ENCODE measurements at regions not wholly inside any gene's neighbourhood (a gene's known extent, or its start where the extent isn't known, plus 50 kb on each side); places are given as distances from the start of the nearest gene placed in this dataset.

DNA sequence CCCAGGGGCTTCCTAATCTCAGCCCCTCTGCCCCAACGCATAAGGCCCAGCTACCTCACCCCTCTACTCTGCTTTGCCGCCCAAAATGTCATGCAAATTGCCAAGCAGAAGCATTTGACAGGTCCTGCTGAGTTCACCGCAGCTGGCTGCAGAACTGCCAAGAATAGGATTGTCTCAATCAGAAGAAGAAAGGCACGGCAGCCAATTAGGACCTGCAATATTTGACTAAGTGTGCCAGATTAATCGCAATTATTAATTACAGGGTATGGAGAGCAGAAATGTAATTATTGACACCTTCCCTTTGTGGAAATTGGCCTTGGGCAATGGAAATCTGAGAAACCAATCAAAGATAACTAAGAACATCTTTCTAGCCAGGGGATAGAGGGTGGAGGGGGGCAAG, 318.6 kb downstream of the LRFN2 start:
- TF ChIP-seq POLR2A (IDR thresholded peaks at IDR 0.05; ENCODE audit: low read depth, low read length) (no peak), BHLHE40 (IDR thresholded peaks at IDR 0.05; ENCODE audit: low read depth, low read length) (no peak), NFE2L2 (IDR thresholded peaks at IDR 0.05; ENCODE audit: low read depth, low read length) (no peak), CEBPB (IDR thresholded peaks at IDR 0.05; ENCODE audit: low read depth, low read length) (no peak), MAFK (IDR thresholded peaks at IDR 0.05; ENCODE audit: low read depth, low read length) (no peak), MXI1 (IDR thresholded peaks at IDR 0.05; ENCODE audit: borderline replicate concordance, low read depth, low read length) (no peak), RCOR1 (IDR thresholded peaks at IDR 0.05; ENCODE audit: insufficient replicate concordance, low read length) (no peak), FOS (IDR thresholded peaks at IDR 0.05; ENCODE audit: low read depth, low read length) (no peak), SMC3 (IDR thresholded peaks at IDR 0.05; ENCODE audit: low read depth, low read length) (no peak), RAD21 (IDR thresholded peaks at IDR 0.05; ENCODE audit: low read length) (no peak)
- TF ChIP-seq, protein P1, sequence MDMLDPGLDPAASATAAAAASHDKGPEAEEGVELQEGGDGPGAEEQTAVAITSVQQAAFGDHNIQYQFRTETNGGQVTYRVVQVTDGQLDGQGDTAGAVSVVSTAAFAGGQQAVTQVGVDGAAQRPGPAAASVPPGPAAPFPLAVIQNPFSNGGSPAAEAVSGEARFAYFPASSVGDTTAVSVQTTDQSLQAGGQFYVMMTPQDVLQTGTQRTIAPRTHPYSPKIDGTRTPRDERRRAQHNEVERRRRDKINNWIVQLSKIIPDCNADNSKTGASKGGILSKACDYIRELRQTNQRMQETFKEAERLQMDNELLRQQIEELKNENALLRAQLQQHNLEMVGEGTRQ (IDR thresholded peaks at IDR 0.05; ENCODE audit: low read depth, low read length) = no peak
- TF ChIP-seq, protein P2, sequence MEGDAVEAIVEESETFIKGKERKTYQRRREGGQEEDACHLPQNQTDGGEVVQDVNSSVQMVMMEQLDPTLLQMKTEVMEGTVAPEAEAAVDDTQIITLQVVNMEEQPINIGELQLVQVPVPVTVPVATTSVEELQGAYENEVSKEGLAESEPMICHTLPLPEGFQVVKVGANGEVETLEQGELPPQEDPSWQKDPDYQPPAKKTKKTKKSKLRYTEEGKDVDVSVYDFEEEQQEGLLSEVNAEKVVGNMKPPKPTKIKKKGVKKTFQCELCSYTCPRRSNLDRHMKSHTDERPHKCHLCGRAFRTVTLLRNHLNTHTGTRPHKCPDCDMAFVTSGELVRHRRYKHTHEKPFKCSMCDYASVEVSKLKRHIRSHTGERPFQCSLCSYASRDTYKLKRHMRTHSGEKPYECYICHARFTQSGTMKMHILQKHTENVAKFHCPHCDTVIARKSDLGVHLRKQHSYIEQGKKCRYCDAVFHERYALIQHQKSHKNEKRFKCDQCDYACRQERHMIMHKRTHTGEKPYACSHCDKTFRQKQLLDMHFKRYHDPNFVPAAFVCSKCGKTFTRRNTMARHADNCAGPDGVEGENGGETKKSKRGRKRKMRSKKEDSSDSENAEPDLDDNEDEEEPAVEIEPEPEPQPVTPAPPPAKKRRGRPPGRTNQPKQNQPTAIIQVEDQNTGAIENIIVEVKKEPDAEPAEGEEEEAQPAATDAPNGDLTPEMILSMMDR (conservative IDR thresholded peaks at IDR 0.05; ENCODE audit: low read depth, low read length) = no peak
- TF ChIP-seq, protein P3, sequence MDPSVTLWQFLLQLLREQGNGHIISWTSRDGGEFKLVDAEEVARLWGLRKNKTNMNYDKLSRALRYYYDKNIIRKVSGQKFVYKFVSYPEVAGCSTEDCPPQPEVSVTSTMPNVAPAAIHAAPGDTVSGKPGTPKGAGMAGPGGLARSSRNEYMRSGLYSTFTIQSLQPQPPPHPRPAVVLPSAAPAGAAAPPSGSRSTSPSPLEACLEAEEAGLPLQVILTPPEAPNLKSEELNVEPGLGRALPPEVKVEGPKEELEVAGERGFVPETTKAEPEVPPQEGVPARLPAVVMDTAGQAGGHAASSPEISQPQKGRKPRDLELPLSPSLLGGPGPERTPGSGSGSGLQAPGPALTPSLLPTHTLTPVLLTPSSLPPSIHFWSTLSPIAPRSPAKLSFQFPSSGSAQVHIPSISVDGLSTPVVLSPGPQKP (IDR thresholded peaks at IDR 0.05; ENCODE audit: borderline replicate concordance, low read depth, low read length) = no peak
- Histone ChIP-seq H3K4me3 (ENCODE audit: insufficient read depth, low read depth, low read length) (no peak overlapping the region), H2AFZ (replicated peaks; ENCODE audit: low read length, poor library complexity) (no peak overlapping the region), H3K9me1 (ENCODE audit: insufficient read depth, low read length) (no peaks in the 10 kb centered on the region), H4K91ac (ENCODE audit: insufficient read depth, low read depth, low read length) (no peak overlapping the region), H4K8ac (ENCODE audit: low read depth in 2 of 2, low read length in 2 of 2) (no peak overlapping the region), H2BK15ac (ENCODE audit: low read depth, low read length) (no peak overlapping the region), H3K4ac (ENCODE audit: low read depth, low read length) (no peak overlapping the region), H2BK20ac (ENCODE audit: low read depth, low read length) (no peak overlapping the region), H3K9ac (ENCODE audit: low read depth, low read length) (no peak overlapping the region), H3K27me3 (ENCODE audit: control insufficient read depth, insufficient read depth, low read length) (no peaks in the 10 kb centered on the region), H2AK9ac (replicated peaks; ENCODE audit: low read depth, low read length, poor library complexity) (no peak overlapping the region), H3K4me1 (ENCODE audit: control insufficient read depth, insufficient read depth, low read length) (no peaks in the 10 kb centered on the region), H2BK5ac (ENCODE audit: low read depth, low read length, poor library complexity, severe bottlenecking) (no peak overlapping the region), H3K4me2 (ENCODE audit: low read depth, low read length) (no peak overlapping the region), H4K20me1 (ENCODE audit: insufficient read depth, low read length) (no peaks in the 10 kb centered on the region), H2AK5ac (ENCODE audit: low read depth, low read length) (no peak overlapping the region), H4K5ac (ENCODE audit: low read depth, low read length) (no peak overlapping the region), H3K56ac (ENCODE audit: extremely low read depth, insufficient read depth, low read length) (no peak overlapping the region), H3K36me3 (ENCODE audit: control insufficient read depth, insufficient read depth, low read length) (no peaks in the 10 kb centered on the region), H3K14ac (replicated peaks; ENCODE audit: low read depth, low read length) (no peak overlapping the region), H3K27ac (ENCODE audit: insufficient read depth, low read length) (no peak overlapping the region), H3K18ac (ENCODE audit: low read depth, low read length) (no peak overlapping the region), H3K23ac (ENCODE audit: low read depth, low read length) (no peak overlapping the region), H3K9me3 (ENCODE audit: control insufficient read depth, insufficient read depth, low read length) (peaks cover 2% of the 10 kb centered on the region; the same call in 1 of the 2 replicates), H2BK120ac (ENCODE audit: low read depth, low read length) (no peak overlapping the region), H3K79me1 (ENCODE audit: low read depth in 1 of 2, low read length in 2 of 2) (no peaks in the 10 kb centered on the region)
- intact Hi-C loops (cut with micrococcal nuclease) = no loop called here
- ATAC-seq (ENCODE audit: low read depth) (no peak), DNase-seq (no peak)
- ChIA-PET POLR2A (ENCODE audit: unreplicated experiment) (no interaction called here), CTCF (no interaction called here)
- dilution Hi-C loops (cut with HindIII; ENCODE audit: low sequenced_read_pairs, unreplicated experiment) = no loop called here
- WGBS, 2 experiments (ENCODE audit: extremely low coverage in 2 of 2, insufficient read length in 1 of 2) = 0% methylated on average over 1 of the region's 5 CpGs; no CpG with 5 or more reads in 1 of the 2 experiments
- in situ Hi-C loops (cut with MboI; ENCODE audit: low sequenced_read_pairs) = no loop called here
- no TSS peak for BruUV-seq (replicated peaks)

Data from IMR-90 (cell line).